ENCODE measurements at regions not wholly inside any gene's neighbourhood (a gene's known extent, or its start where the extent isn't known, plus 50 kb on each side); places are given as distances from the start of the nearest gene placed in this dataset.
A peak's percentile ranks its signal among the peaks of the same experiment; 100 is the strongest.

- Histone ChIP-seq H3K27me3 (replicated peaks in 2 of 5; ENCODE audit: control insufficient read depth in 4 of 5, insufficient read depth in 5 of 5, low read length in 4 of 5) (no peaks in the 10 kb centered on the region), H3K4me1 (ENCODE audit: control extremely low read depth in 1 of 4, control insufficient read depth in 4 of 4, insufficient read depth in 4 of 4, low read length in 3 of 4) (peaks cover 0 to 15% (median 4%) of the 10 kb centered on the region in 4 experiments), H3K36me3 (ENCODE audit: control insufficient read depth in 4 of 4, insufficient read depth in 4 of 4, low read length in 3 of 4) (no peaks in the 10 kb centered on the region), H3K4me3 (ENCODE audit: control insufficient read depth in 1 of 7, extremely low read depth in 1 of 7, insufficient read depth in 4 of 7, low read depth in 2 of 7, low read length in 6 of 7) (no peak overlapping the region), H3K9me3 (ENCODE audit: control extremely low read depth in 1 of 5, control insufficient read depth in 4 of 5, insufficient read depth in 2 of 5, low read depth in 1 of 5, low read length in 4 of 5) (no peaks in the 10 kb centered on the region), H3K27ac (ENCODE audit: insufficient read depth in 1 of 2, low read depth in 1 of 2, low read length in 2 of 2, poor library complexity in 1 of 2, severe bottlenecking in 2 of 2) (no peak overlapping the region)
- CTCF ChIA-PET = interaction anchor here (0.9 to 2.2 kb wide), 10 partner anchors 9 to 116 kb away, joined by 3 to 7 read pairs (median 4); partner anchors contain the start of gene SUB1
- POLR2A ChIA-PET = interaction anchor here (0.6 to 1.1 kb wide), 2 partner anchors 9 to 43 kb away, joined by 3 to 7 read pairs; no protein-coding TSS in a partner anchor
- DNase-seq = peak in 1 of 3 donors; percentile 21
- WGBS (ENCODE audit: insufficient coverage) = 61% methylated on average over 4 of the region's 5 CpGs
These were observed 51.6 kb upstream of the ZFR start for GRCh38 chr5:32496104-32496503.

- H3K9me3 ChIP-seq (ENCODE audit: control extremely low read depth in 1 of 5, control insufficient read depth in 4 of 5, insufficient read depth in 2 of 5, low read depth in 1 of 5, low read length in 4 of 5) = no peaks in the 10 kb centered on the region
- 97% methylated on average over 4 of the region's 6 CpGs for WGBS (ENCODE audit: insufficient coverage)
- H3K27me3 ChIP-seq (replicated peaks in 2 of 5; ENCODE audit: control insufficient read depth in 4 of 5, insufficient read depth in 5 of 5, low read length in 4 of 5) = no peaks in the 10 kb centered on the region
- H3K4me3 ChIP-seq (ENCODE audit: control insufficient read depth in 1 of 7, extremely low read depth in 1 of 7, insufficient read depth in 4 of 7, low read depth in 2 of 7, low read length in 6 of 7) = no peak overlapping the region
- CTCF ChIA-PET = interaction anchor here (2.2 to 2.3 kb wide), 2 partner anchors 90 to 95 kb away, joined by 7 to 11 read pairs; partner anchors contain the start of gene SUB1
- H3K36me3 ChIP-seq (ENCODE audit: control insufficient read depth in 4 of 4, insufficient read depth in 4 of 4, low read length in 3 of 4) = no peaks in the 10 kb centered on the region
- POLR2A ChIA-PET = interaction anchor here (1.5 kb wide), 1 partner anchor 10 kb away, joined by 3 read pairs; no protein-coding TSS in a partner anchor
- no peak overlapping the region for H3K27ac ChIP-seq (ENCODE audit: insufficient read depth in 1 of 2, low read depth in 1 of 2, low read length in 2 of 2, poor library complexity in 1 of 2, severe bottlenecking in 2 of 2)
- no peak for DNase-seq
- peaks cover 0 to 15% (median 4%) of the 10 kb centered on the region in 4 experiments for H3K4me1 ChIP-seq (ENCODE audit: control extremely low read depth in 1 of 4, control insufficient read depth in 4 of 4, insufficient read depth in 4 of 4, low read length in 3 of 4)
These were observed 50.3 kb upstream of the ZFR start for GRCh38 chr5:32494827-32495226.
